H9 (cell line): ENCODE measurements at regions not wholly inside any gene's neighbourhood (a gene's known extent, or its start where the extent isn't known, plus 50 kb on each side); places are given as distances from the start of the nearest gene placed in this dataset.
"Not testable (repeated sequence)": the region's sequence is repeated elsewhere in the genome, so short reads cannot be mapped to it uniquely, and the experiment has no call there.

Experiments
- DNase-seq: peaks from one replicate; pipeline ENCODE4 v3.0.0-alpha.2; 2017
- H2AFZ ChIP-seq: one replicate; pipeline ENCODE4 v1.6.1; 2013; ENCODE audit warnings: mild to moderate bottlenecking, low read length, control low read depth, moderate library complexity
- H2AK5ac ChIP-seq: 2 replicates; pipeline ENCODE4 v1.6.1; 2013; ENCODE audit warnings: low read length, control low read depth, mixed read lengths; ENCODE audit not compliant: insufficient read length
- H2BK120ac ChIP-seq: one replicate; pipeline ENCODE4 v1.6.1; 2013; ENCODE audit warnings: low read depth, mild to moderate bottlenecking, low read length, control low read depth, inconsistent platforms; ENCODE audit not compliant: poor library complexity, severe bottlenecking
- H2BK12ac ChIP-seq: 2 replicates; pipeline ENCODE4 v1.6.1; 2013; ENCODE audit warnings: low read length, control low read depth, mixed read lengths, low read depth; ENCODE audit not compliant: insufficient read length
- H2BK15ac ChIP-seq: 2 replicates; pipeline ENCODE4 v1.6.1; 2013; ENCODE audit warnings: low read depth, low read length, control low read depth
- H2BK20ac ChIP-seq: one replicate; pipeline ENCODE4 v1.6.1; 2013; ENCODE audit warnings: low read depth, mild to moderate bottlenecking, low read length, control low read depth, inconsistent platforms; ENCODE audit not compliant: poor library complexity, severe bottlenecking
- H2BK5ac ChIP-seq: 2 replicates; pipeline ENCODE4 v1.6.1; 2013; ENCODE audit warnings: low read length, control low read depth, mixed read lengths; ENCODE audit not compliant: insufficient read length
- H3K14ac ChIP-seq: 2 replicates; pipeline ENCODE4 v1.6.1; 2013; ENCODE audit warnings: low read length, control low read depth; ENCODE audit not compliant: insufficient read depth
- H3K18ac ChIP-seq: 2 replicates; pipeline ENCODE4 v1.6.1; 2013; ENCODE audit warnings: low read depth, mild to moderate bottlenecking, mixed read lengths, low read length, control low read depth; ENCODE audit not compliant: insufficient read length
- H3K23ac ChIP-seq: 2 replicates; pipeline ENCODE4 v1.6.1; 2013; ENCODE audit warnings: low read length, control low read depth, mixed read lengths, low read depth; ENCODE audit not compliant: insufficient read length
- H3K23me2 ChIP-seq: 2 replicates; pipeline ENCODE4 v1.6.1; 2013; ENCODE audit warnings: low read depth, mild to moderate bottlenecking, mixed read lengths, low read length, control low read depth; ENCODE audit not compliant: insufficient read length, poor library complexity, severe bottlenecking
- H3K27ac ChIP-seq: 2 replicates; pipeline ENCODE4 v1.5.1; 2013; ENCODE audit warnings: low read length, control low read depth, mixed read lengths, low read depth; ENCODE audit not compliant: insufficient read length
- H3K27me3 ChIP-seq: 2 replicates; pipeline ENCODE4 v1.6.1; 2013; ENCODE audit warnings: low read length, control low read depth, inconsistent platforms; ENCODE audit not compliant: insufficient read depth
- H3K4ac ChIP-seq: 2 replicates; pipeline ENCODE4 v1.6.1; 2013; ENCODE audit warnings: low read depth, mild to moderate bottlenecking, control low read depth, inconsistent platforms, low read length, moderate library complexity
- H3K4me1 ChIP-seq: 2 replicates; pipeline ENCODE4 v1.6.1; 2013; ENCODE audit warnings: low read length, control low read depth, inconsistent platforms; ENCODE audit not compliant: insufficient read depth
- H3K4me2 ChIP-seq: 2 replicates; pipeline ENCODE4 v1.6.1; 2013; ENCODE audit warnings: low read length, control low read depth, mixed read lengths; ENCODE audit not compliant: insufficient read length, insufficient read depth
- H3K56ac ChIP-seq: 2 replicates; pipeline ENCODE4 v1.6.1; 2013; ENCODE audit warnings: low read depth, mild to moderate bottlenecking, mixed read lengths, low read length, control low read depth; ENCODE audit not compliant: insufficient read length
- H3K79me1 ChIP-seq: 2 replicates; pipeline ENCODE4 v1.6.1; 2013; ENCODE audit warnings: low read depth, mild to moderate bottlenecking, moderate library complexity, low read length, control low read depth, inconsistent platforms; ENCODE audit not compliant: insufficient read depth, poor library complexity, severe bottlenecking
- H3K79me2 ChIP-seq: 2 replicates; pipeline ENCODE4 v1.6.1; 2013; ENCODE audit warnings: low read length, control low read depth, inconsistent platforms; ENCODE audit not compliant: insufficient read depth
- H3K9ac ChIP-seq: 2 replicates; pipeline ENCODE4 v1.6.1; 2013; ENCODE audit warnings: low read length, control low read depth, mixed read lengths; ENCODE audit not compliant: insufficient read length; ENCODE audit errors: extremely low read depth
- H3K9me3 ChIP-seq: one replicate; pipeline ENCODE4 v1.6.1; 2013; ENCODE audit warnings: low read depth, low read length, inconsistent platforms; ENCODE audit not compliant: control insufficient read depth
- H3T11ph ChIP-seq: one replicate; pipeline ENCODE4 v1.6.1; 2013; ENCODE audit warnings: mild to moderate bottlenecking, low read length, control low read depth, inconsistent platforms
- H4K20me1 ChIP-seq: one replicate; pipeline ENCODE4 v1.6.1; 2013; ENCODE audit not compliant: control insufficient read depth, insufficient read length, insufficient read depth
- H4K5ac ChIP-seq: 2 replicates; pipeline ENCODE4 v1.6.1; 2013; ENCODE audit warnings: low read depth, mild to moderate bottlenecking, mixed read lengths, low read length, control low read depth; ENCODE audit not compliant: insufficient read length
- H4K8ac ChIP-seq: replicated peaks from 2 replicates; pipeline ENCODE4 v1.6.1; 2013; ENCODE audit warnings: low read length, control low read depth, mixed read lengths, low read depth; ENCODE audit not compliant: insufficient read length
- H4K91ac ChIP-seq: 2 replicates; pipeline ENCODE4 v1.6.1; 2013; ENCODE audit warnings: low read depth, mild to moderate bottlenecking, moderate library complexity, mixed read lengths, low read length, control low read depth; ENCODE audit not compliant: insufficient read length
- H3K27ac Mint-ChIP-seq, 3 experiments: 2 replicates in 2 of 3; 3 replicates in 1 of 3; pipeline ENCODE4 v1.8.0; 2020 to 2021; ENCODE audit warnings: mixed read lengths in 3 of 3, mild to moderate bottlenecking in 1 of 3, moderate library complexity in 1 of 3
- H3K27me3 Mint-ChIP-seq: 2 replicates; pipeline ENCODE4 v1.8.0; 2021; ENCODE audit warnings: low read depth, mild to moderate bottlenecking, moderate library complexity, mixed read lengths
- H3K36me3 Mint-ChIP-seq, 3 experiments: 2 replicates in 2 of 3; 3 replicates in 1 of 3; pipeline ENCODE4 v1.8.0; 2020 to 2021; ENCODE audit warnings: low read depth in 3 of 3, mixed read lengths in 3 of 3; ENCODE audit not compliant: insufficient read depth in 1 of 3
- H3K4me1 Mint-ChIP-seq, 2 experiments: 2 replicates each; pipeline ENCODE4 v1.8.0; 2020; ENCODE audit warnings: mixed read lengths in 2 of 2
- H3K4me3 Mint-ChIP-seq, 2 experiments: 2 replicates in 1 of 2; 3 replicates in 1 of 2; pipeline ENCODE4 v1.8.0; 2020 to 2021; ENCODE audit warnings: mild to moderate bottlenecking in 2 of 2, mixed read lengths in 2 of 2, moderate library complexity in 1 of 2
- H3K9me3 Mint-ChIP-seq, 2 experiments: 2 replicates in 1 of 2; 3 replicates in 1 of 2; pipeline ENCODE4 v1.8.0; 2020; ENCODE audit warnings: mild to moderate bottlenecking in 2 of 2, mixed read lengths in 2 of 2, moderate library complexity in 1 of 2
- WGBS: extraction: QIAGEN DNeasy Blood & Tissue Kit; methylation state at CpG from one replicate; pipeline ENCODE4 v1.1.7; 2013; ENCODE audit warnings: missing lambda C conversion rate, low lambda C conversion rate, mixed read lengths; ENCODE audit not compliant: insufficient read length; ENCODE audit errors: extremely low coverage; 5-methylcytosine and 5-hydroxymethylcytosine counted together
- TF ChIP-seq, protein P1 (sequence below): fragments of 200-600 bp; sonication (generic); conservative IDR thresholded peaks from 3 replicates; pipeline ENCODE4 v1.8.0; 2021; ENCODE audit warnings: antibody characterized with exemption, mild to moderate bottlenecking

DNA sequence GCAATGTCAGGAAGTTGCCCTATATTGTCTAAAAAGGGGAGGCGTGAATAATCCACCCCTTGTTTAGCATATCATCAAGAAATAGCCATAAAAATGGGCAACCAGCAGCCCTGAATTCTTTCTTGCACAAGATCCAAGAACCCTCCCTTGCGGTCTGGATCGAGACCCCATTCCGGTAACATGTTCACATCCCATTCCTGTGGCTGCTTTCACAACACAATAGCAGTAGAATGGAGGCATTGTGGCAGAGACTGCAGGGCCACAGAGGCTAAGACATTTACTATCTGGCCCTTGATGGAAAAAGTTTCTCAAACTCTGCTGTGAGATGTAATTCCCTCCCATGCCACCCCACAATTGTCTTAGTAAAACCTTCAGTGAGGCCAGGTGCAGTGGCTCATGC, 73.2 kb downstream of the RMI2 start:
- Histone ChIP-seq H4K91ac (no peak overlapping the region), H4K5ac (no peak overlapping the region), H3K23me2 (no peaks in the 10 kb centered on the region), H3K9me3 (no peaks in the 10 kb centered on the region), H3K18ac (no peak overlapping the region), H4K20me1 (peaks cover 2% of the 10 kb centered on the region), H3K4ac (no peak overlapping the region), H2BK20ac (no peak overlapping the region), H2AK5ac (no peak overlapping the region), H3K56ac (no peak overlapping the region), H2AFZ (no peak overlapping the region), H2BK120ac (no peak overlapping the region), H3K14ac (no peak overlapping the region), H3K79me2 (no peaks in the 10 kb centered on the region), H3K23ac (no peak overlapping the region), H2BK12ac (no peak overlapping the region), H3K9ac (no peak overlapping the region), H3K27ac (no peak overlapping the region), H3T11ph (no peak overlapping the region), H3K4me2 (no peak overlapping the region), H4K8ac (no peak overlapping the region), H3K27me3 (no peaks in the 10 kb centered on the region), H3K4me1 (peaks cover 2% of the 10 kb centered on the region; the same call in 1 of the 2 replicates), H3K79me1 (no peaks in the 10 kb centered on the region), H2BK5ac (no peak overlapping the region), H2BK15ac (no peak overlapping the region)
- peak overlapping the region in 1 of 3 experiments; percentile 56; a peak in 1 of 7 replicates for H3K27ac Mint-ChIP-seq
- TF ChIP-seq, protein P1, sequence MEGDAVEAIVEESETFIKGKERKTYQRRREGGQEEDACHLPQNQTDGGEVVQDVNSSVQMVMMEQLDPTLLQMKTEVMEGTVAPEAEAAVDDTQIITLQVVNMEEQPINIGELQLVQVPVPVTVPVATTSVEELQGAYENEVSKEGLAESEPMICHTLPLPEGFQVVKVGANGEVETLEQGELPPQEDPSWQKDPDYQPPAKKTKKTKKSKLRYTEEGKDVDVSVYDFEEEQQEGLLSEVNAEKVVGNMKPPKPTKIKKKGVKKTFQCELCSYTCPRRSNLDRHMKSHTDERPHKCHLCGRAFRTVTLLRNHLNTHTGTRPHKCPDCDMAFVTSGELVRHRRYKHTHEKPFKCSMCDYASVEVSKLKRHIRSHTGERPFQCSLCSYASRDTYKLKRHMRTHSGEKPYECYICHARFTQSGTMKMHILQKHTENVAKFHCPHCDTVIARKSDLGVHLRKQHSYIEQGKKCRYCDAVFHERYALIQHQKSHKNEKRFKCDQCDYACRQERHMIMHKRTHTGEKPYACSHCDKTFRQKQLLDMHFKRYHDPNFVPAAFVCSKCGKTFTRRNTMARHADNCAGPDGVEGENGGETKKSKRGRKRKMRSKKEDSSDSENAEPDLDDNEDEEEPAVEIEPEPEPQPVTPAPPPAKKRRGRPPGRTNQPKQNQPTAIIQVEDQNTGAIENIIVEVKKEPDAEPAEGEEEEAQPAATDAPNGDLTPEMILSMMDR = no peak
- H3K27me3 Mint-ChIP-seq = peaks cover 5% of the 10 kb centered on the region
- H3K4me3 Mint-ChIP-seq = no peak overlapping the region
- no peaks in the 10 kb centered on the region for H3K36me3 Mint-ChIP-seq
- no peaks in the 10 kb centered on the region; a peak in 1 of 5 replicates for H3K9me3 Mint-ChIP-seq
- peaks cover 15 to 17% of the 10 kb centered on the region in 2 experiments for H3K4me1 Mint-ChIP-seq
- no CpG with 5 or more reads among the region's 4 CpGs for WGBS
- no peak for DNase-seq

DNA sequence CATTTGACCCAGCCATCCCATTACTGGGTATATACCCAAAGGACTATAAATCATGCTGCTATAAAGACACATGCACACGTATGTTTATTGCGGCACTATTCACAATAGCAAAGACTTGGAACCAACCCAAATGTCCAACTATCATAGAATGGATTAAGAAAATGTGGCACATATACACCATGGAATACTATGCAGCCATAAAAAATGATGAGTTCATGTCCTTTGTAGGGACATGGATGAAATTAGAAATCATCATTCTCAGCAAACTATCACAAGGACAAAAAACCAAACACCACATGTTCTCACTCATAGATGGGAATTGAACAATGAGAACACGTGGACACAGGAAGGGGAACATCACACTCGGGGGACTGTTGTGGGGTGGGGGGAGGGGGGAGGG, 74.8 kb downstream of the RMI2 start:
- H3K9me3 ChIP-seq, H2BK5ac ChIP-seq, H3K4ac ChIP-seq, H3K27ac ChIP-seq, DNase-seq, H3K14ac ChIP-seq, H3K79me2 ChIP-seq, H3K23ac ChIP-seq, H4K5ac ChIP-seq, H2BK20ac ChIP-seq, H2BK12ac ChIP-seq, H3K79me1 ChIP-seq, H3K4me1 ChIP-seq, H3K4me1 Mint-ChIP-seq, H3K4me2 ChIP-seq, H4K8ac ChIP-seq, H2AFZ ChIP-seq, H4K20me1 ChIP-seq, H3K56ac ChIP-seq, H3K18ac ChIP-seq, H3K9ac ChIP-seq, H3T11ph ChIP-seq, H4K91ac ChIP-seq, H3K27ac Mint-ChIP-seq, H2BK15ac ChIP-seq, H2BK120ac ChIP-seq, H3K23me2 ChIP-seq, H3K36me3 Mint-ChIP-seq, H3K9me3 Mint-ChIP-seq, H3K27me3 ChIP-seq, H3K4me3 Mint-ChIP-seq, H2AK5ac ChIP-seq, H3K27me3 Mint-ChIP-seq: not testable (repeated sequence)
- WGBS = no CpG with 5 or more reads among the region's 4 CpGs
